GM21717 (cell line): ENCODE measurements at regions not wholly inside any gene's neighbourhood (a gene's known extent, or its start where the extent isn't known, plus 50 kb on each side); places are given as distances from the start of the nearest gene placed in this dataset.

ENCODE experiments used
- ATAC-seq: cut with Tn5 transposase; IDR thresholded peaks from one replicate; pipeline ENCODE4 v1.9.1; 2021; ENCODE audit warnings: mild to moderate bottlenecking, moderate library complexity; ENCODE audit not compliant: unreplicated experiment

DNA sequence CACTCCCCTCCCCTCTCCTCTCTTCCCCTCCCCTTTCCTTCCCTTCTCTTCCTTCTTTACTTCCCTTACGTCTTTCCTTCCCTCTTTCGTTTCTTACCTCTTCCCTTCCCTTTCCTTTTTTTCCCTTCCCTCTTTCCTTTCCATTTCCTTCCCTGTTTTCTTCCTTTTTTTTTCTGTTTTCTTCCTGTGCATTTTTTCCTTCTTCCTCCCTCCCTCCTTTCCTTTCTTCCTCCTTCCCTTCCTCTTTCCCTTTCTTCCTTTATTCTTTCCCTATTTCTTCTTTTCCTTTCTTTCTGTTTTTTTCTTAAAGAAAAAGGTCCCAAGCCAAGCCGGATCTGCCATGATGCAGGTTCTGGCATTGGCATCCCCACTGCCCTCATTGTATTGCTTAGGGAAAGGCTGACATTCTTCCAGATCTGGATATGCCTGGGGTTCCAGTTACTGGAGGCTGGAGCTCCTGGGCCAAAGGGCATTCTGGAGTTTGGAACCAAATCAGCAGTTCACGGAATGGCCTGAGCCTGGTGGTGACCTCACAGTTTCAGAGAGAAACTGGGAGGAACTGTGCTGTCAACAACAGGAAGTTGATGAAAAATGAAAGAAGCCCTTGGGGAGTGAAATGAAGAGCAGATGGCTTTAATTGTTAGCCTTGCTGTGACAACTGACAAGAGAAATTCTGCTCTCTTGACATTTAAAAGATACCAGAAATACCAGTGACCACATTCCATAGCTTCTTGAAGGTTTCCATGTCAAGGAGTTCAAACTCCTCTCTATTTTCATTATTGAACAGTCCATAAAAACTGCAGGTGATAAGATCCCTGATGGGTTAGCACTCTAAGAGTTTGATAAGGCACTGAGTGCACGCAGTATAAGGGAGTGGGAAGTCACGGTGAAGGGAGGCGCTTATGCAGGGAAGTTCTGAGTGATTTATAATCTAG lies 622.1 kb downstream of the SPRY1 start:
- peak; percentile 99 for ATAC-seq

DNA sequence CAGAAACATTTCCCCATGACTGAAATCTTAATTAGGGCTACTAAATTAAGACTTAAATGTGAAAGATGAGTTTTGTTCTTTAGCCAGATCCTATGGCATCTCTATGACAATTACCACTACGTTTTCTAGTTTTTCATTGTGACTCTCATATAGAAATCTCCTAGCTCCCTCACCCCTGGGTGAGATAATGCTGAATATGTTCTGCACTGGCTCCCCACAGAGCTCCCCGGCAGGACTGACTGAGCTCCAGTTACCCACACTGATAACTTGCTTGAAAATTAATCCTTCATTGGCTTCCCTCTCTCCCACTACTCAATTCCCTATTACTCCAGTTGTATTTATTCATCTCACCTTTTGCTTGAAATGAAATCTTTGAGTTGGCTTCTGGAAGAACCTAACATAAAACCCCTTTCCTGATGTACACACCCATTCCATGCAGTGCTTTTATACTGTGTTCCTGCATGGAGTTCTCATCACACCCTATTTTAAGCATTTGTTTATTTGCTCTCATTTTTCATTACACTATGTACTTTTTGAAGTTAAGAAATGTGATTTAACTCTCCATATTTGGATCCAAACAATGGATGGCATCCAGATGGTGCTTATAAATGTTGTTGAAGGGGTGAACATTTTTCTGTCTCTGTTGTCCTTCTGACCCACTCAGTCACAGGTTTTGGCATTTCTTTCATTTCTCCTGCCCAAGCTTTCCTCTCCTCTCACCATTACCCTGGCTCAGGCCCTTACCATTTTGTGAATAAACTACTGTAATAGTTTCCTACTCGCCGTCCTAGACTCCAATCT lies 623.4 kb downstream of the SPRY1 start:
- ATAC-seq = no peak

DNA sequence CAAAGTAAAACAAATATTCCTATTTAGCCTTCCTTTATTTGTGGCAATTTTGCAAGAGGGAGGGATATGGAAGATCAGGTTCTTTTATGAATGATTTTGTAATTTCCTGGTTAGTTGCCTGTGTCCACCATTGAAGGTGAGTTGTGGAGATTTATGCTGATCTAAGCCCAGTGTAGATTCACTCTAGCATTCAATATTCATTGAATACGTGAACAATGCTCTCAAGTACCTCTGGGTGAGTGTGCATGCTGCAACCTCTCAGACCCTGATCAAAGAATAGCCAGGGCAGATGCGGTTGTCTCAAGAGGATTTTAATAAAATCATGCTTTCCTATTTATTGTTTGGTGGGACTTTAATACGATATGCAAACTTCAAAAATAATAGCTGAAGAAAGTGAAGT lies 628.4 kb downstream of the SPRY1 start:
- ATAC-seq = no peak

DNA sequence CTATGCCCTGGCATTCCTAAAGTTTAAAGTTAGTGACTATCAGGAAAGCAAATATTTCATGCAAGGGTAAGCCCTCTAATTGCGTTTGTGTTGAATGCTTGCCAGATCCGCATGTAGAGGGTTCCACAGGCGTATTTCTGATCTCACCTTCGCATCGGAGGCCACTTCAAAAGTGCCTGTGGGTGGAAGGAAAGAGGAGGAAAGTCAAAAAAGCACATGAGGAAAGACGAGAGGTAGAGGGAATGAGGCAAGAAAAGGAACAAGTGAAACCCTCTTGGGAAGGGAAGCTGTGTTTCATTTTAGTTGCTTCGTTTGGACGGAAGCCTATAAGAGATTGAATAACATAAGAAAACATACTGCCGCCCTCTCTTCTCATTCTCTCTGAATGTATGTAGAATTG lies 628.8 kb downstream of the SPRY1 start:
- ATAC-seq = no peak

DNA sequence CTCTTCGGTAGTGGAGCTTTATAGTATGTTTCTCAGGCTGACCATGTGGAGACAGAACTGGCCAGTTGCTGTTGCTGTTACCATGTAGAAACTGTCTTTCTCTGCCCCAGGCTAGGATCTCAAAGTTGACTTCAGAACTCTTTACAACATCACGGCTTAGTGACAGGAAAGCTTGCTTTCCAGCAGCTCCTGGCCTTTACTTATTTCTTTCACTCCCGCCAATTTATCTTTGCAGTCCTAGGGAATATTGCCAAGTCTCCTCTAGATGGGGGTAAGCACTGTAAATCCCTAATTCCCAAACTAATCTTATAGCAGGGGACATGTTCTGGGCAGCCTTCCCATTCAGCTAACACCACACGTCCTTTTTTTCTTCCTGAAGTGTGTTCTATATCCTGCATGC lies 631.6 kb downstream of the SPRY1 start:
- no peak for ATAC-seq

DNA sequence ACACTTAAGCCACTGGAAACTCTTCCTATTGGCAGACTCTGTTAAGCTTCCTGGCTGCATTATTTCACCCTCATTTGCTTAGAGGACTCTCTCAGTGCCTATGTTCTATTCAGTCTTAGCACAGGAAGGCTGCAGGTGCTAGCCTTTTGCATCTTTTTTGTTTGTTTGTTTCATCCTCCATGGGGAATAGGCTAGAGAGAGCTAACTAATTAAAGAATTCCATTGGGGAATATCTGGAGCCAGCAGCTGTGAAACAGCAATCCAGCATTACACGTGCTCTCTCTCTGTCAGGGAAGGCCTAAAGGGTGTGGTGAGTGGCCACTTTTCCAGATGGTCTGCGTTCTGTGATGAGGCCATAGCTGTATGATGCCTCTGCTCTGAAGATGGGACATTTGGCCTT lies 633.6 kb downstream of the SPRY1 start:
- ATAC-seq = no peak

DNA sequence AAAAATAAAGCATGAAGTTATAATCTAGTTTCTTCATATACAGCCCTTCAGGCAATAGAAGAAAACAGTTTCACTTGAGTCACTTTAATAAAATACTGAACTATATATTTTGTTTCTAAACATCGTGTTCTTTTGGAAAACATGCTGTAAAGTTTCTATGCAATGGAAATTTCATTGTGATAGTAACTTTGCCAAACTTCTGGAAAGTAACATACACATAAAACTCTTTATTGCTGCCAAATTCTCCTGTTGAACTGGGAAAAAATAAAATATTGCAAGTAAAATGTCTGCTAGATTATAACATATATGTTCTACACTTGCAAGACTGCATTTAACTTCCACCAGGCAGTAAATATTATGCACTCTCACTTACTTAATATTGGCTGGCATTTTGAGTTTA lies 635.4 kb downstream of the SPRY1 start:
- no peak for ATAC-seq

DNA sequence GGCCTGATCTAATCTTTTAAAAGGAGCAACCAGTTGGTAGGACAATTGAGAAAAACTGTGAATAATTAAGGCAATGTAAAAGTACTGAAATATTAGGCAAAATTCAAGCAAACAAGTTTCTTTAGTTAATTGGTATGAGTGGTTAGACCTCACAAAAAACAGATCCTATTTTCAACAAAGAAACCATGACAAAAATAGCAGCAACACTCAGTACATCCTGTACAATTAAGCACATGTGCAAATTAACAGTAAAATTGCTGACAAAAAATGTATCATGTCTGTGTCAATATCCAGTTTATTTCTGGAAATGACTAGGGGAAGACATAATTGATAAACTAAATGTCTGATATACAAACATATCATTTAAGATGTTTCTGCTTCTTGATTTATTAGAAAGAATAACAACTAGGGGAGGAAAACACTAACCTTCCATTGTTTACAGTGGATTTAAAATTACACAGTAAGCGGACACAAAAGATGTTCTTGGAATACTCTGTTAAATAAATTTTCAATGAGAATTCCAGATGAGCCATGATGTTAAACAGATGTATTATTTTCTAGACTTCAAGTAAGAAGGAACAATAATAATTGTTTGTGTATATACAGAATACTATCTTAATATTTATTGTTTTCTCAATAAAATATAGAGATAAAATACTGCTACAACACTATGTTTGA lies 638.9 kb downstream of the SPRY1 start:
- ATAC-seq = no peak

DNA sequence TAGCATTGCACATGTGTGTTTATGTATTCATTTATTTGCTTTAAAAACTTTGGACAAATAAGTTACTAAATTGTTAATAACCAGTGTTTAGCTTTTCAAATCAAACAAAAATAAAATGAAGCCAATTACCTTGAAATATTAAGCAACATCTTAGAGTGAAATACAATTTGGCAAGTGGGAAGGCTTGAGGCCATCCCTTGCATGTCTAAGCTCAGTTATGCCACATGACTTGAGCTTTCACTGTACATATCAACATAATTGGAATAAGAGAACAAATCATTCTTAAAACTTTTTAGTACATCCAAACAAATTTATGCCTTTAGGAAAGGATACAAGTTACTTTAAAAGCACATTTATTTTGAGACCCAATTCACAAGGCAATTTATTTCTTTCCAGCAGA lies 640.6 kb downstream of the SPRY1 start:
- ATAC-seq = no peak

DNA sequence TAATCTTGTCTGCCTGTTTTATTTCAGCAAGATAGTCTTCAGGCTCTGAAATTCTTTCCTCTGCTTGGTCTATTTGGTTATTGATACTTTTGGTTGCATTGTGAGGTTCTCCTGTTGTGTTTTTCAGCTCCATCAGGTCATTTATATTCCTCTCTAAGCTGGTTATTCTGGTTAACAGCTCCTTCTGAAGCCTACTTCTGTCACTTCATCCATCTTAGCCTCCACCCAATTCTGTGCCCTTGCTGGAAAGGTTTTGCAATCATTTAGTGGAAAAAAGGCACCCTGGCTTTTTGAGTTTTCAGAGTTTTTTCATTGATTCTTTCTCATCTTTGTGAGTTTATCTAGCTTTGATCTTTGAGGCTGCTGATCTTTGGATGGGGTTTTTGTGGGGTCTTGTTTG lies 647.7 kb downstream of the SPRY1 start:
- no peak for ATAC-seq

DNA sequence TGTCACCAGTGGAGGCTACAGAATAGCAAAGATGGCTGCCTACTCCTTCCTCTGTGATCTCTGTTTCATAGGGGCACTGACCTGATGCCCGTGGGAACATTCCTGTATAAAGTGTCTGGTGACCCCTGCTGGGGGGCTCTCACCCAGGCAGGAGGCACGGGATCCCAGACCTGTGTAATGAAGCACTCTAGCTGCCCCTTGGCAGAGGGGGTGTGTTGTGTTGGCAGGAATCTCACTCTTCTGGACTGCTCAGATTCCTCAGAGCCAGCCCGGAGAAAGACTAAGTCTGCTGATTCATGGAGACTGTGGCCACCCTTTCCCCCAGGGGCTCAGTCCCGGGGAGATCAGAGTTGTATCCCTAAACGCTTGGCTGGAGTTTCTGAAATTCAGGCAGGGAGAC lies 648.3 kb downstream of the SPRY1 start:
- ATAC-seq = no peak

DNA sequence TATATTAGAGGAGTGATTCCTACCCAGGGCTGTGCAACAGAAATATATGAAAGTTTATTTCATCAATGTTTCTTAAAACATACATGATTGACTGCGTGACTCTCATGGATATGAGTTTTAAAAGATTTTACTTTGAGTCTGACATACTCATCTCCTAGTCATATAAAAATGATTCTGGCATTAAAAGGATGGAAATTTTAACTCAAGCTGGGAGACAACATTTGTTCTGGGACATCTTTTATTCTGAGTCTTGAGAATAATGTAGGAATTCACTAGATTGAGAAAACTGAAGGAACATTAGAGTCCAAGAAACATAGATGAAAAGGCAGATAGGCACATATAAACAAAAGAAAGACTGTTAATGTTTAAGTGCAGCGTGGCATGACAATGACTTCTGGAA lies 649.6 kb downstream of the SPRY1 start:
- no peak for ATAC-seq

DNA sequence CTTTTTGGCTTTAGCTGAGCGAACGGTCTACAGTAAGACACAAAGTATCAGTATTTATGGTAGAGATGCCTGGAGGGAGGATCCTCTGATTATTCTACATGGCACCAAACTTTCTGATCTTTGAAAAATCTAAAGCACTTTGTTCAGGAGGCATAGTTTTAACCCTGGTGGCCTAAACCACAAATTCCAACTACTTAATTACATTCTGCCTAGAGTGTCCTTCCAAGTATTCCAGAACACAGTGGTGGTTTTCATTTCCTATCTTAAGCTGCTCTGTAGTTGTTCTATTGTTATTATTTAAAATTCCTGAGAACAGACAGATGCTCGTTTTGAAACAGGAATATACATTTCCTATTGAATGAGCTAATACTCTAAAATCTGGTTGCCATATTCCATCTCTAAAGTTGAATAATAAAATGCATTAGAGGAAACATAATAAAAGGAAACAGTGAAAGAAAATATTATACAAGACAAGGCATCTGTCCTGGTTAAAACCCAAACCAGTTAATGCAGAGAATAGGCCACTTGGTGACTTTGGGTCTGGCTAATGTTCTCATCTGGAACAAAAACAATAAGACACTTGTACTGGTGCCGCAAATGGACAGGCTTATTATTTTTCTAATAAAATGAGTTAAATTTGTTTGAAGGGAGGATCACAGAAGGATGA lies 657.4 kb downstream of the SPRY1 start:
- no peak for ATAC-seq

DNA sequence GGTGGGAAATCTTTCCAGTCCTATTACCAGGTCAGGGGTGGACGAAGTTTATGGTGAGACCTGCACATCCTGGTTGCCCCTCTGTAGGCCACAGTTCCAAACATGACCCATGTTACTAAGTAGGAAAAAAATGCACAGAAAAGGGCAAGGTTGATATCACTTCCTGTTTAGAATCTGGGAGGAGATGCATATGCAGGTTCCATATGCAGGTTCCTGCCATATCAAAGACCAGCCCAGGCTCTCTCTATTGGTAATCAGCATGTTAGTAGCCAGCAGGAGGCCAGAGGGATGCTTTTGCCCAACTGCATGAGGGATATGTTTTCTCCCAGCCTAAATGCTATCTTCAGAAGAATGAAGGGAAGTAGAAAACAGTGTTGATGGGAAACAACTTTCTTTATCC lies 657.2 kb downstream of the ANKRD50 start:
- ATAC-seq = no peak

DNA sequence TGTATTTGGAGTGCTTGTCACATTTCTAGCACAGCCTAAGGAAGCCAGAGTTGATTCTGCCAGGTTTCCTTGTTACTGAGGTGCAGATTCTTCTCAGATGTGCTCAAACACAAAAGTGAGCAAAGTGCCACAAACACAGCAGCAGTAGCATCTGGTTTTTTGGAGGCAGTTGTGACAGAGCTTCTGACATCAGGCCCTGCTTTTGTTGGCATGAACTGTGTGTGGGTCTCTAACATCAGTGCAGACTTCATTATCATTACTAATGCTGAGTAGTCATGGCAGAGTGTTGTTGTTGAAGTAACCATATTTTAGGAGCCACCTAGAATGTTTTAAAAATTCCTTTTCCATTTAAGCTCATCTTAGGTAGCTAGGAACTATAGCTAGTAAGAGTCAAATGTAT lies 656.6 kb downstream of the ANKRD50 start:
- ATAC-seq = no peak

DNA sequence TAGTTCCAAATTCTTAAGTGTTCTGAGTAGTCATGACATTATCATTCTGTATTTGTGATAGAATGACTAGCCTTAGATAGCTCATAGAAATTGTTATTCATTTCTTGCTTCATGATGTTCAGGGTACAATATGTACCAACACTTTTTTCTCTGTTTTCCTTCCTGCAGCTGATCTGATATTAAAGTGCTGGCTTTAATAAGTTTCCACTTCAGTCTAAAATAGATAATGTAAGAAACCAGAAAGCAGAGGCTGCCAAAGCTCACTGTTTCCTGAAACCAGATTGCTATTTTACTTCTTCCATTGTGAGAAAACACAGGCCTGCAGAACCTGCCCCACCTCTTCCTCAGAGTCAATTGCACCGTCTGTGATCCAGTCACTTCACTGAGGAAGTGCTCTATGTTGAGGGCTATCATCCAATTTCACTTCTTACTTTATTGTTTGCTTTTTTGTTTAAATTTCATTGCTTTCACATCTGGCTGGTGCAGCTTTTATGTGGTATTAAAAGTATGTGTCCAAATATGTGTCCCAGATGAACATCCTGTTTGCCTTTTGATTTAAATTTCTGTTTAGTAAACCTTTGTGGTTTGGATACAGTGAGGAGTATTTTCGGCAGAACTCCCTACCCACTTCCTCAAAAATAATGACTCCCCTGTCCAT lies 652.1 kb downstream of the ANKRD50 start:
- ATAC-seq = no peak

DNA sequence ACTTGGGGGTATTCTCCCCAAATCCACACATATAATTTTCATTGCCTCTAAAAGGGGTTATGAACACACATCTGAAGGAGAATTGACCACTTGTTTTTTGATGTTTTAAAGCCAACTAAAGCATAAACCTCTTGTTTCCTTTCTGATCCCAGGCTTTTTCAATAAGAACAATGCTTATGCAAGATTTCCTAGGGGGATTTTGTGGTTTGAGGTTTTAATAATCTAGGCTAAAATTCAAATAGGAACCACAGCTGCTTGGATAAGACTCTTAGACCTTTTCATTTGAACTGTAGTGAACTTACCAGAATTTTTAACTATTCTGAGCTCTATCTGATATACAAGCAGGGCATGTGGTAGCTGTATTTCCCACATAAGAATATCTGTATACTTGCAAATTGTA lies 651.1 kb downstream of the ANKRD50 start:
- no peak for ATAC-seq

DNA sequence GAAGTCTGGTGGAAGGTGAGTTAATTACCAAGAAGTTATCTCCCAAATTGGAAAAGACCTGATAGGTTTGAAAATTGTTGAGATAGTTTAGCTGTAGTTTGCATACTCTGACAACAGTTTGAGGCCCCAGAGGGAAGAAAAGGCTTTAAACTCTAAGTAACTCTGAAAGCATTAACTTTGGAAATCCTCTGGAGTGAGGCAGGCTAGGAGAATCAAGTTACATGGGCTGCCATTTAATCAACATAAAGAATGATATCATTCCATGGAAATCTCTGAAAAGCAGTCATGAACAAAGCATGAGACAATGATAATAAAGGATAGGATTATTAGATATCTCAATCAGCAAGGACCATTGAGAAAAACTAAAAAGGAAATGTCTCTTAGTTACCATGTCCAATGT lies 647.1 kb downstream of the ANKRD50 start:
- no peak for ATAC-seq

DNA sequence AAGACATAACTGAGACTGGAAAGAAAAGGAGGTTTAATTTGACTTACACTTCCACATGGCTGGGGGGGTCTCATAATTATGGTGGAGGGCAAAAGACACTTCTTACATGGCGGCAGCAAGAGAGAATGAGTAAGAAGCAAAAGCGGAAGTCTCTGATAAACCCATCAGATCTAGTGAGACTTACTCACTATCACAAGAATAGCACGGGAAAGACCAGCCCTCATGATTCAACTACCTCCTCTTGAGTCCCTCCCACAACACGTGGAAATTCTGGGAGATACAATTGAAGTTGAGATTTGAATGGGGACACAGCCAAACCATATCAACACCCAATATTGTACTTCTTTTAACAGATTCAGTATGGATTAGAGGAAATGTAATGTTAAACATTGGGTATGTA lies 646.6 kb downstream of the ANKRD50 start:
- ATAC-seq = no peak

DNA sequence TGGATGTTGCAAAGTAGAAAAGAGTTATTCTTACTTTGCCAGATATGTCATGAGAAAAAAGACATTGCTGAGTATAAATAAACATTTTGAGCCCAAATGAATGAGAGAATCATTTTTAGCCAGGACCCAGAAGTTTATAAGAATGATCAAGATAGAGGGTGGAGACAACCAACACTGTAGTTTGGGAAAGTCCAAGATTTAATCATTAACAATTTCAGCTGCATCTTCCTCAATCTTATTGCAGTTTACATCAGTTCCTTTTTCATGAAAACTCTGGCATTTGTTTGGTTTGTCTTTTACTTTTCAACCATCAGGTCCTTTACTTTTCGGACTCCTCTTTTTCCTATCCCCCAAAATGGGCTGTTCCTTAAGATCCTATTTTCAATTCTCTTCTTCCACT lies 645.9 kb downstream of the ANKRD50 start:
- ATAC-seq = no peak

DNA sequence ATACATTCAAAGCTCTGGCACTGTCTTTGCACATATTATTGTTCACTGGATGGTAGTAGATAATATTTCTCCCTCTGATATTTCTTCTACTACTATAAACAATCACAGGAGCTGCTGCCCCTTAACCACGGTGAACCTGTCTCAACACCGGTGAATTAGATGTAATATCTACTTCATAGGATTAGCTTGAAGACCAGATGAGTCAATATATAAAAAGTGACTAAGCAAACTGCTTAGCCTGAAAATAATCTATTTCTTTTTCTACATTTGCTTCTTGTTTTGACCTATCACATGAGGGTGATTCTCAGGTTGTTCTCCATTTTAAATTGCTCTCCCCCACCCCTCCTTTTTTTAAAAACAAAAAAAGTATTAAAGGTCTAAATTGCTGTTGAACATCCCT lies 645.5 kb downstream of the ANKRD50 start:
- no peak for ATAC-seq
